ENCODE measurements at regions not wholly inside any gene's neighbourhood (a gene's known extent, or its start where the extent isn't known, plus 50 kb on each side); places are given as distances from the start of the nearest gene placed in this dataset.

DNA sequence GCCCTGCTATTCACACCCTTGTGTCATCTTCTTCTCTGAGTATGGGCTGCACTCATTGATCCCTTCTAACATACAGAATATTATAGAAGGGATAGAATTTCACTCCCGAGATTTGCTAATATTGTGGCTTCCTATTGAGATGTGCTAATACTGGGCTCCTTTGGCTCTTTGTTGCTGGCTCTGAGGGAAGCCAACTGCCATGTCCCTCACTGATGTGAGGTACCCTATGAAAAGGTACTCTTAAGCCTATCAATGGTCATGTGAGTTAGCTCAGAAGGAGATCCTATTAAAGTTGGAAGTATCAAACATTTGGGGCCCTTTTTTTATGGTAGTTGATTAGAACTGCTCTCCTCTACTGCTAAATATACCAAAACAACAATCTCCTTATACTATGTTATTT is 665.2 kb upstream of the ZWINT start:
- DNase-seq (ENCODE audit: low spot score): no peak

DNA sequence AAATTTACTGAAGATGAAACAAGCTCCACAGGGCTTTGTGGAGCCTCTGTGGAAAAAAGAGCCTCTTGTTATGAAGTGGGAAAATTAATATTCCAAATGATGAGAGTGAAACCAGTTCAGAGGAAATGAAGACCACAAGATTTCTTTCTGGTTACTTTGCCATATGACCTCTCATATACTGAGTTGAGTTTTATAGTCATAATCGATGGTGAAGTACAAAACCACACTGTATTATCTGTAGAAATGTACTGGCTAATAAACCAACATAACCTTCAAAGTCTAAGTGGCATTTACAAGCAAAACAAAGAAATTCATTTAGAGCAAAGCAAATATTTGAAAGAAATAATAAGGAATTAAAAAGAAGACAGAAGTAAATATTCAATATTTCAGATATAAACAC is 662.6 kb upstream of the ZWINT start:
- no peak for DNase-seq (ENCODE audit: low spot score)

DNA sequence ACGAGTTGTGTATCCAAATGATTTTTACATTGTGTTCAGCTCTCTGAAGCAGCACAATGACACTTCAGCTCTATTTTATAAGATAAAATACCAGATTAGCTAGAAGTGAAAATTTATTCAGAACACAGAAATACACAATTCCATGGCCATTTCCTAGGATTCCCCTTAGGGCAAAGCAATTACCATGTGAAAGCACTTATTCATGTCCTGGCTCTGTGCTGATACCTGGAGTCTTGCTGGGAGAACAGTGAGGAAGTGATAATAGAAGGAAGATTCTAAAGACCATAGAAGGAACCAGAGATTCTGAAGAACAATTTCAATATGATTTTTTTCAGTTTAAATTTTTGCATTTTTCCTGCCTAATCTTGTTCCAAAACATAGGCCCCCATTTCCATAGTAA is 657.4 kb upstream of the ZWINT start:
- DNase-seq (ENCODE audit: low spot score): no peak

DNA sequence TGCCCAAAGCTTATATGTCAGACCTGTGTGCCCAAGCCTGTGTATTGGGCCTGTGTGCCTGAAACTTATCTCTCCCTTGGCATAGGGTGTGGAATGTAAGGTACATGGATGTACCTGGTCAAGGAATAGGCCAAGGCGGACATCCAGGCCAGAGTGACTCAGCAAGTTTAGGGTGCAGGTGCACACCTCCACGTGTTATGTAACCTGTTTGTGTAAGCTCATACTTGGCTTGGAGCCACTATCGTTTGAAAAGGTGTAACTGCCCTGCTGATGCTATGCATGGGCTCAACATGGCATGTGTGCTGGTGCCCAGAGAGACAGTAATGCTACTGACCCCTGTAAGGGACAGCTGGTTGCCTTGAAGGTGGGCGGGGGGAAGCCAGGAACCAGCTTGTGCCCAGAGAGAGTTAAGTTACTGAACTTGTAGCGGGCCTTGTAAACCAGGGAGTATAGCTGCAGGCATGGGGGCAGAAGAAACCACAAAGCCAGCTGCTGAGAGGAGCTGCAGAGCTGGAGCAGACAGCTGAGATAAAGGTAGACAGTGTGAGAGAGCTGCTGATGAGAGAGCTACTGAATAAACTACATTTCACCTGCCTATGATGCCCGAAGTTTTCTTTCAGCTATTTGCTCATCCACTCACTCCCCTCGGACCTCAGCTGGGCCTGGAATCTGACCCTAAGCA is 656.4 kb upstream of the ZWINT start:
- no peak for DNase-seq (ENCODE audit: low spot score)

DNA sequence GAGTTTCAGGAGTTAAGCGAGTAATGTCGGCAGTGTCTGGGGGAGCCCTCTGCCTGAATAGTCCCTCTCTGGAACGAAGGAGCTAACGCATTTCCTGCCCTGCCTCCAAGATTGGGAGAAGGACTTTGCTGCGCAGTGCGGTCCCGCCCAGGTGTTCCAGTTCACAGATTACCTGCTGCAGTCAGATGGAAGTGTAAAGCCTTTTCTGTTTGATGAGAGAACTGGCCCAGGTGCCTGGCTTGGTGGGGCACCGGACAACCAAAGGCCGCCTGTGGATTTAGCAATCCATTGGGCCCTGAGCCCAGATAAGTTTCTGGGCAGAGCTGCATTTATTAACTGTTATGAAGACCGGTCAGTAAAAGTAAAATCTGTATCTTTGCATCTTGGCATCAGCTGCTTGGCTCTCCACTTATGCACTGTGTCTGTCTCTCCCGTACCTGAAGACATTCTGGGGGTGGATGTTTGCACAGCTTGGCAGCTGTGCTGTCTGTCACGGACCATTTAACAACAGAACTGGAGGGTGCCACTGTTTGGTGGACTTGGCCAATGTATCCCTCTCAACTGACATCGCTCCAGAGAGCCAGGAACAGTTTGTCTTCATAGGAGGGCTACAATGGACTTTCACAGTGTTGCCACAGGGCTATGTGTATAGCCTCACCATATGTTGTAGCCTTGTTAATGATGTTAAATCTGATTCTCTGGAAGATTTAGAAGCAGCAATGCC is 654.7 kb upstream of the ZWINT start:
- DNase-seq (ENCODE audit: low spot score): no peak

DNA sequence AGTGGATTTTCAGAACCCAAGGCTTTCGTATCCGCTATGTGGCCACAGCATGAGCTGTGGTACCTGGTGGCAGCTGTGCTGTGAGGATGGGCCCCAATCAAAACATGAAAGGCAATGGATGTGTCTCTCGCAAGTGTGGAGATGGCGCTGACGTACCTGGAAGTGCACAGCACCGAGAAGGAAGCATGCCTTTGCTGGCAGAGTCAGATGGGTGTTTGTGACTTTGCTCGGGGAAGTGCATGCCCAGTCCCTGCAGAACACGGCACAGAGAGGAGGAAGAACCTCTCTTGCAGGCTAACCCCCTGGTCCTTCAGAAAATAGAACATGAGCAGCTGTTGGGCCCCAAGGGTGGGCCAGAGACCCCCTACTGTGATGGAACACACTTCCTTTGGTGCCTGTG is 654.1 kb upstream of the ZWINT start:
- DNase-seq (ENCODE audit: low spot score): no peak

DNA sequence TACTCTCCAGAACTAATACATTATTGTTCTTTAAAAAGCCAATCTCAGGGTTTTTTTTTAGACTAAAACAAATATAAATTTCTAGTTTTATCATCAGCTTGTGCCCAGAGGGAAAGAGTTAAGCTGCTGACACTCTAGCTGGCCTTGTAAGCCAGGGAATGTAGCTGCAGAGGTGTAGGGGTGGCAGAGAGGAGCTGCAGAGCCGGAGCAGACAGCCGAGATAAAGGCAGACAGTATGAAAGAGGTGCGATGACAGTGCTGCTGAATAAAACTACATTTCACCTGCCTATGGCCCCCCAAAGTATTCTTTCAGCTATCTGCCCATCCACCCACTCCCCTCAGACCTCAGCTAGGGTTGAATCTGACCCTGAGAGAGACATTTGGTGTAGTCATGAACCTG is 653.7 kb upstream of the ZWINT start:
- DNase-seq (ENCODE audit: low spot score): no peak

DNA sequence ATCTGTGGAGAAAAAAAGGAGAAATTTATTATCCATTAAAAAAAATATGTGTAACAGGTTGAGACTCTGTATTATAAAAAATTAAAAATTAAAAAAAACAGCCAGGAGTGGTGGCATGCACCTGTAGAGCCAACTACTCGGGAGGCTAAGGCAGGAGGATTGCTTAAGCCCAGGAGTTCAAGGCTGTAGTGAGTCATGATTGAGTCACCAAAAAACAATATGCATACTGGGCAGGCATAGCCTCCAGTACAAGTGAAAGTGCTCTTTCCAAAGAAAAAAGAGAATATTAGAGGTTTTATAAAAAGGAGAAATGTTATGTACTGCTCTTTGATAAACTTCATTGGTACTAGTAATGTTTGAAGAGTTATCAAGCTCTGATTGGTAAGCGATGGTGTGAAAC is 647.1 kb upstream of the ZWINT start:
- DNase-seq (ENCODE audit: low spot score): no peak

DNA sequence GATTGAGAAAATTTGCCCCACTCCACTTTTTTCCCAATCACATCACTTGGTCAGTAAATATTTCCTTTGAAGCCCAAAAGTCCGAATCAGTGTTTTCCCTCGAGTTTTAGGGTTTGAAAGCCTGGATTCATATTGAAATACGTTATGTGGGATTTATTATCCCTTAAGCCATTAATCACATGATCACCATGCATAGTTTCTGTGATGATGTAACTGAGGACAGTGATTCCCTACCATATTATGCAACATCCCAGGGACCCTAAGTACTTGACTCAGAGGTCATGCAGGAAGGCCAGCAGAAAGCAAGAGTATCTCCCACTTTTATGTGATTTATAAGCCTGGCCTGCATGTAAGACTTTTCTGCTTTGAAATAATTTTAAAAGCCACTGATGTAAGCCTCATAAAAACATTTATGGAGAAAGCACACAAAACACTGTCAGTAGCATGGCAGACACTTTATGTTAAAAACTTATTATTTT is 630.6 kb upstream of the ZWINT start:
- DNase-seq (ENCODE audit: low spot score): no peak

DNA sequence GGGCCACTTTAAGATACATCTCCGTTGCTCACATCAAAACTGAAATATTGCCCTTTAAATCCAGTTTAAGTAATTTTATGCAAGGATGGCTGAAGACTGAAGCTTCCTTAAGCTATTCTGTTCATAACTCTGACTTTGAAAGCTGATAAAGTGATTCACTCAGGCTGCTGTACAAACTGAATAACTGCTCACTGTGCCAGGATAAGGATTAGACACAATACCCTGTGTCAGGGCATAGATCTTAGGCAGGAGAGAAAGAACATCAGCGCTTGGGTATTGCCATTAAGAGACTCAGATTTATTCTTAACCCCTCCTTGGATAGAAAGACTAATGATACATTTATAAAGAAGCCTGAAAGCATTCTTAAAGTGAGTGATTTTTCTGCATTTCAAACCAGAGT is 614.5 kb upstream of the ZWINT start:
- DNase-seq (ENCODE audit: low spot score): no peak

DNA sequence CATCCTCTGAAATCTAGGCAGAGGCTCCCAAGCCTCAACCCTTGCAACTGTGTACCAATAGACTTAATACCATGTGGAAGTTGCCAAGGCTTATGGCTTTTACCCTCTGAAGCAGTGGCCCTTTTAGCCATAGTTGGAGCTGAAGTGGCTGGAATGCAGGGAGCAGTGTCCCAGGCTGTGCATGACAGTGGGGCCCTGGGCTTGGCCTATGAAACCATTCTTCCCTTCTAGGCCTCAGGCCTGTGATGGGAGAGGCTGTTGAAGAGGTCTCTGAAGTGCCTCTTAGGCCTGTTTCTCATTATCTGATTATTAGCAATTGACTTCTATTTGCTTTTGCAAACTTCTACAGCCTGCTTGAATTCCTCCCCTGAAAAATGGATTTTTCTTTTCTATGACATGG is 612.7 kb upstream of the ZWINT start:
- DNase-seq (ENCODE audit: low spot score): no peak

DNA sequence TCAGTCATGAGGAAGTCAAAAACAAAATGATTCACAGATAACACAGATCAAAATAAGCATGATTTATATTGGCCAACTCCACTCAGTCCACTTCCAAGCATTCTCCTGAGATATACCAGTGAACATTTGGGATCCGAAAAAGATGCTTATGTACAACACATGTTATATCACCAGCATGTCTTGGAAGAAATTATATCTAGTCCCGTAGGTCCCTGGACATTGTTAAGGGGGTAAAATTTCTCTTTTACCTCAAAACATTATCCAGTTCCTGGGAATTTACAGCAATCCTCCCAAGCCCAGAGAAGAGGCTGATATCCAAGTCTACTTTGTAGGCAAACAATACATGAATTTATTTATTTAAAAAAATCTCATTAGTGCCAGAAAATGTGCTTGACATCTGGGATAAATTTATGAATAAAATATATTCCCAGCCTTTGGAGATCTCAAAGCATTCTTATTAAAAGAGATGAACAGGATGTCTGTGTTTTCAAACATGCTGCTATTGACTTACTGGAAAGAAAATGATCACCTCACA is 582.2 kb upstream of the ZWINT start:
- DNase-seq (ENCODE audit: low spot score): no peak

DNA sequence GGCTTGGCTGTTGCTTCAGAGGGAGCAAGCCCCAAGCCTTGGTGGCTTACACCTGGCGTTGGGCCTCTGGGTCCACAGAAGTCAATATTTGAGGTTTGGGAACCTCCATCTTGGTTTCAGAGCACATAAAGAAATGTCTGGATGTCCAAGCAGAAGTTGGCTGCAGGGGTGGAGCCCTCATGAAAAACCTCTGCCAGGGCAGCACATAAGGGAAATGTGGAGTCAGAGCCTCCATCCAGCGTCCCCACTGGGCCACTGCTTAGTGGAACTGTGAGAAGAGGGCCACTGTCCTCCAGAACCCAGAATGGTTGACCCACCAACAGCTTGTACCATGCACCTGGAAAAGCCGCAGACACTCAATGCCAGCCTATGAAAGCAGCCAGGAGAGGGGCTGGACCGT is 573.5 kb upstream of the ZWINT start:
- DNase-seq (ENCODE audit: low spot score): no peak

DNA sequence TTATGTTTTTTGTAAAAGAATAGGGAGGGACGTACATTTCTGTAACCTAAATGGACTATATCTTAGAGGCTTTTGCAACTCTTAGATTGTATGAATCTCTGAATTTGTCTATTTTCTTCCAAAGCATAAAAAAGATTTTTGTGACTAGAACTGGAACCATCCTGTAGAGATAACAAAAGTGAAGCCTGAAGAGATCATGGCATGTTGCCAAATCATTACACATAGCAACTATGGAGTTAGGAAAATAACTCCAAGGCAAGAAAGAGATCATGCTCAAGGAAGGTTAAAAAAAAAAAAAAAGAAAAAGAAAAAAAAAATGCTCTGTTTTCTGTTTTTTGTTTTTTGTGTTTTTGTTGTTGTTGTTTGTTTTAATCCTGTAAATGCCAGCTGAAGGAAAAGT is 567.7 kb upstream of the ZWINT start:
- no peak for DNase-seq (ENCODE audit: low spot score)

DNA sequence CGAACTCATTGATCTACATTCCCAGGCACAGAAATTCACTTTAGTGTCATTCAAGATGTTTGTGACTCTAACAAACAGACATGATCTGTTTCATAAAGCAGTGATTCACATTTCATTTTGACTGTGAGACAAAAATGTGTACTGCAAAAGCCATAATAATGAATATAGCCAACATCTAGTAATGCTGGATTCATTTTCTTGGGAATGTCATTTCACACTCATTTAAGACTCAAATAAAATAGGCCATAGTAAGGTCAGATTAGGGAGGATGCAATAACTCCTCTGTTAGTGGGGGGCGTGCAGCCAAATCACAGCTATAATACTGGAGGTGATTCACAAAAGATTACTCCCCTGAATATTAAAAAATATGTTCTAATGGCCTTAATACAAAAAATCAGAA is 566.6 kb upstream of the ZWINT start:
- no peak for DNase-seq (ENCODE audit: low spot score)

DNA sequence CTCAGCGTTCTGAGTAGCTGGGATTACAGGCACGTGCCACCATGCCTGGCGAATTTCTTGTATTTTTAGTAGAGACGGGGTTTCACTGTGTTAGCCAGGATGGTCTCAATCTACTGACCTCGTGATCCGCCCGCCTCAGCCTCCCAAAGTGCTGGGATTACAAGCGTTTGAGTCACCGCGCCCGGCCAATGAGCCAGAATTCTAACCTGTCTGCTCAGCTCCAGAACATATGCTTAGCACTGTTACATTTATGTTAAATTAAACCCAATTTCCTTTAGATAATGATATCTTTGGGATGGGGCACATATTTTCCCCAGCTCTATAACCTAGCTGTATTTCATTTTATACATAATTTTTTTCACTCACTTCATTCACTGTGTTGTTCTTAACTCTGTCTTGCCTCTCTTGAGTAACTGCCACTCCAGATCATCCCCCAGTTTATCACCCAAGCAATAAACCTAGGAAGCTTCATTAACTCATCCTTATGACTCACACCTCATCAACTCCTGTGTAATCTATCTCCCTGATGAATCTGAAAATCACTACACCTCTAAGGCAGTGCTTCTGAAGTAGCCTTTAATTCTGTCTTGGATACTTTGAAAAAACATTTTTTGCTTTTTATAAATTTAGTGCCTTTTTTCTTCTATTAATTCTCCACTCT is 559.7 kb upstream of the ZWINT start:
- DNase-seq (ENCODE audit: low spot score): no peak

DNA sequence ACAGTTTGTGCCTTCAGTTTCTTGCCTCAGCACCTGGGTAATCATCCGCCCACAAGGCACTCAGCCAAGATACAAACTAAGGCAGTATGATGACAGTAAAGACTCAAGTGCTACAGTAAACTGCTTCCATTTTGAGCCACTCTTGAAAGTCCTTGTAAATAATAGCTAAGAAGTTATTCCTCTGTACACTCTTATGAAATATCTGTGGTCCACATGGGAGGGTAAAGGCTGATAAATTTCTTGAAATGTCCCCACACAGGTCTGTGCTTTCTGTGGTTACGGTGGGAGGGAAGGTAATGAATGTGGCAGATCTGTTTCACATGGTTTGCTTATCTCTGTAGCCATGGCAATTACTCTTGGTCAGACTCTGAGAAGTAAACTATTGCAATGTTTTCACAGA is 551.0 kb upstream of the ZWINT start:
- no peak for DNase-seq (ENCODE audit: low spot score)

DNA sequence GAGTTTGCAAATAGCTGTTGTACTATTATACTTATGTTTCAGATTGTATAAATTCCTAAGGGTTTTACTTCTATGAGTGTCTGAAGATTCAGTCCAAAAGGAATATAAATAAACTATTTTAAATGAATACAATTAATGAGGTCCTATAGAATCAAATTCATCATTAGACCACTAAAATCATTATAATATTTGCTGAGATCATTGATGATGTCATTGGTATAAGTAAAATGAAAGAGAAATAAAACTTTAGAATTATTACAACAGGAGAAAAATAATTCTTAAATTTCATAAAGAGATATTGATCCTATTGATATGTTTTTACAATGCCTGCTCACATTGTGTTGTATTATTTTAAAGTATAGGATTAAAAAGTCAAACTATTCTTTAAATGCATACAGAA is 544.0 kb upstream of the ZWINT start:
- no peak for DNase-seq (ENCODE audit: low spot score)

DNA sequence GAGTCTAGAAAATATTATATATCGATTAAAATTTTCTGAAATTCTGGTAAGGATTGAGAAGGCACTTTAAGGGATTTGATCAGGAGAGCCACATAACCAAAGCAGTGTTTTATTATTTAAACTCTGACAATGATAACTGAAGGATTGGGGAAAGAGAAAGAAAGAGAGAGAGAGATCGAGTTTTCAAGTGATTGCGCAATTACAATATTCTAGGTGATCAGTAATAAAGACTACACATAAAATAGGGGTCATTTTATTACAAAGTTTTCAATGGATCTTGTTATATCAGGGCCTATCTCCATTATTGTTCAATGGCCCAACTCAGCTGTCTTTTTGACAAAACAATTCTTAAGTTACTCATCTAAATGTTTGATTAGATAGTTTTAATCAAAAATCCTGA is 541.5 kb upstream of the ZWINT start:
- no peak for DNase-seq (ENCODE audit: low spot score)

DNA sequence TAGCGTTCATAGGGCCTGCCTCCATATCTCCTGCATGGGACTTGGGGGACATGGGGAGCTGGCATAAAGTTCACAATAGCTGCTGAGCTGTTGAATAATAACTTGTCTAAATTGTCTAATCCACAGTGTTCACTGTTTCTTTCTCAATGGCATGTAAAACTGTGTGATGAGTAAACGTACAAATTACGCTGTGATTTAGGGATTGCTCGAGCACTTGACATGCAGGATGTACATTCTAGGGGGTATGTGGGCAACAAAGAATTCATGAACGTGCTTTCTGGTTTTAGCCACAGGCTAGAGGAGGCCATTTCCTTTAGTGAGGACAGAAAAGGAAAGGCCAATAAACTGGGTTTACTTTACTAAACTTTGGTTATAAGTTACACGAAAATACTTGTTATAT is 534.2 kb upstream of the ZWINT start:
- DNase-seq (ENCODE audit: low spot score): no peak

DNA sequence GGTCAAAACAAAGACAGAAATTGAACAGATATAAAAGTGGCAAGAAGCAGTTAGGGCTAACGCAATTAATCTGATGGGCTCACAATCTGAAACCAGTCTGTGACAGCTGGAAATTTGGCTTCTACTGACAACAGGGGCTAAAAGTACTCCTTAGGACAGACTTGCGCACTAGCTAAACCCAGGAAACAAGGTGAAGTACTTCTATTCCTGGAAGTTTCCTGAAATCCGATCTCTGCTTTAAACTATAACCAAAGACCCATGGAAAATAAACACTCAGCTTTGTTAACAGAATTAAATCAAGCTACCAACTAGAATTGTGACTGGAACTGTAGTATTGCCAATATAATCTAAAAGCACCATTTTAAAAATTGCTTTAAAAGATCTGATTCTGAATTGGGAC is 520.2 kb upstream of the ZWINT start:
- no peak for DNase-seq (ENCODE audit: low spot score)

DNA sequence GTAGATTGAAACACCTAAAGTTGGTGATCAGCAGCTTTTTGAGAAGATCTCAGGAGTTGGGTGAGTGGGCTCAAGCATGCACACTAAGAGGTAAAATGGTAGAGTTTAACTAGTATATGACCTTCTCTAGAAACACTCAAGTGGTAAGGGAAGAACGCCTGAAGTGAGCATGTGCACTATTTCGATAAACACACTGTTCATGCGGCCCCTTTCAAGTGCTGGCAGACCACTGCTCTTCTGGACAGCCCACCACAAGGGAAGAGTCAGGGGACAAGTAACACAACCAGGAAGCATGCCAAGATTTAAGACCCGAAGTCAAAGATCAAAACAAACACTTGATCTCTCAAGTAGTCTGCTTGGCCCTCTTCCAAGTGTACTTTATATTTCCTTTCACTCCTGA is 519.5 kb upstream of the ZWINT start:
- no peak for DNase-seq (ENCODE audit: low spot score)
